Sigmoid colon (tissue), 6 donors: ENCODE measurements at regions not wholly inside any gene's neighbourhood (a gene's known extent, or its start where the extent isn't known, plus 50 kb on each side); places are given as distances from the start of the nearest gene placed in this dataset.

Source experiments
- DNase-seq: peaks from one replicate; pipeline ENCODE4 v3.0.0-alpha.2; 2019
- H3K27ac ChIP-seq, 4 donors: fragments of 200-600 bp; sonication (generic); one replicate each; pipeline ENCODE4 v1.5.1; 2016 to 2019; ENCODE audit warnings: mild to moderate bottlenecking in 1 of 4
- H3K27me3 ChIP-seq, 3 donors: fragments of 200-600 bp; sonication (generic); one replicate each; pipeline ENCODE4 v1.5.1; 2019; ENCODE audit warnings: mild to moderate bottlenecking in 1 of 3
- H3K36me3 ChIP-seq, 4 donors: fragments of 200-600 bp; sonication (generic); one replicate each; pipeline ENCODE4 v1.5.1; 2016 to 2019
- H3K4me1 ChIP-seq, 4 donors: fragments of 200-600 bp; sonication (generic); one replicate each; pipeline ENCODE4 v1.5.1; 2017 to 2019
- H3K4me3 ChIP-seq, 4 donors: fragments of 200-600 bp; sonication (generic); one replicate each; pipeline ENCODE4 v1.5.1; 2017 to 2019; ENCODE audit warnings: mild to moderate bottlenecking in 2 of 4, moderate library complexity in 1 of 4
- H3K9me3 ChIP-seq, 4 donors: fragments of 200-600 bp in 3 of 4; sonication (generic) in 3 of 4; one replicate each; pipeline versions ENCODE4 v1.5.1 to v1.6.1; 2013 to 2019
- EP300 ChIP-seq, 4 donors: sonication (generic); formaldehyde crosslinking; IDR thresholded peaks; one replicate each; pipeline ENCODE4 v1.6.1; 2017; ENCODE audit warnings: antibody characterized with exemption in 4 of 4
- POLR2A ChIP-seq, 2 donors: fragments of 450-650 bp; IDR thresholded peaks; one replicate each; pipeline ENCODE4 v1.6.1; 2016; ENCODE audit warnings: antibody characterized with exemption in 2 of 2, mild to moderate bottlenecking in 2 of 2, moderate library complexity in 2 of 2
- POLR2AphosphoS5 ChIP-seq, 4 donors: sonication (generic); formaldehyde crosslinking; IDR thresholded peaks; one replicate each; pipeline ENCODE4 v1.6.1; 2017; ENCODE audit warnings: antibody characterized with exemption in 4 of 4
- WGBS, 2 donors: extraction: QIAGEN DNeasy Blood & Tissue Kit; methylation state at CpG; one replicate each; pipeline ENCODE4 v1.1.7; 2013; 5-methylcytosine and 5-hydroxymethylcytosine counted together
- intact Hi-C: fragments of 100-400 bp; cut with DNase I; formaldehyde crosslinking; loops from one replicate; pipeline ENCODE4 v1.15.1; 2023
- TF ChIP-seq, protein P1 (sequence below), 4 experiments: fragments of 450-650 bp in 3 of 4; fragments of 200-600 bp in 1 of 4; IDR thresholded peaks; one replicate each; pipeline ENCODE4 v1.5.1; 2016 to 2019; ENCODE audit warnings: antibody characterized with exemption in 4 of 4, mild to moderate bottlenecking in 3 of 4, moderate library complexity in 2 of 4
- donor health status: healthy with polysubstance abuse.
- donor health status: healthy.

DNA sequence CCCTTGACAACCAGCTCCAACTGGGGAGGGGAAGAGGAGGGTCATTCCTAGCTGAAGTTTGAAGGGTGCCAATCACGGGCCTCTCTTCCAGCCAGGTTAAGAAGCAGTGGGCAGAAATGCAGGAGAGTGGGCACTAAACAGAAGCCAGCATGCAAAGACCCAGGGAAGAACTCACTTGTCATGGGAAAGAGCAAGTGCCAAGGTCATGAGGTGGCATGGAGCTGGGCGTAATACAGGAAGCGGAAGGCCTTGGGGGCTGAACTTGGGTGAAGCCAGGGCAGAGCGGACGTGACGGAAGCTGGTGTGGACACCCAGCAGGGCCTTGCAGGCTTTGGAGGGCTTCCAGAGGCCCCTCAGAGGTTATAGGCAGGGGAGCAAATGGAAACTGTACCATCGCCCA lies 302.1 kb downstream of the MAF start:
- Histone ChIP-seq H3K36me3 (no peaks in the 10 kb centered on the region), H3K9me3 (no peaks in the 10 kb centered on the region), H3K4me3 (no peak overlapping the region), H3K4me1 (no peaks in the 10 kb centered on the region), H3K27me3 (no peaks in the 10 kb centered on the region), H3K27ac (no peak overlapping the region)
- intact Hi-C loops: no loop called here
- TF ChIP-seq POLR2A (IDR thresholded peaks at IDR 0.05): no peak
- TF ChIP-seq POLR2AphosphoS5 (IDR thresholded peaks at IDR 0.05): no peak
- no peak for TF ChIP-seq EP300 (IDR thresholded peaks at IDR 0.05)
- TF ChIP-seq, protein P1, sequence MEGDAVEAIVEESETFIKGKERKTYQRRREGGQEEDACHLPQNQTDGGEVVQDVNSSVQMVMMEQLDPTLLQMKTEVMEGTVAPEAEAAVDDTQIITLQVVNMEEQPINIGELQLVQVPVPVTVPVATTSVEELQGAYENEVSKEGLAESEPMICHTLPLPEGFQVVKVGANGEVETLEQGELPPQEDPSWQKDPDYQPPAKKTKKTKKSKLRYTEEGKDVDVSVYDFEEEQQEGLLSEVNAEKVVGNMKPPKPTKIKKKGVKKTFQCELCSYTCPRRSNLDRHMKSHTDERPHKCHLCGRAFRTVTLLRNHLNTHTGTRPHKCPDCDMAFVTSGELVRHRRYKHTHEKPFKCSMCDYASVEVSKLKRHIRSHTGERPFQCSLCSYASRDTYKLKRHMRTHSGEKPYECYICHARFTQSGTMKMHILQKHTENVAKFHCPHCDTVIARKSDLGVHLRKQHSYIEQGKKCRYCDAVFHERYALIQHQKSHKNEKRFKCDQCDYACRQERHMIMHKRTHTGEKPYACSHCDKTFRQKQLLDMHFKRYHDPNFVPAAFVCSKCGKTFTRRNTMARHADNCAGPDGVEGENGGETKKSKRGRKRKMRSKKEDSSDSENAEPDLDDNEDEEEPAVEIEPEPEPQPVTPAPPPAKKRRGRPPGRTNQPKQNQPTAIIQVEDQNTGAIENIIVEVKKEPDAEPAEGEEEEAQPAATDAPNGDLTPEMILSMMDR (IDR thresholded peaks at IDR 0.05): no peak
- 94 to 96% methylated on average over 7 of the region's 7 CpGs for WGBS, 2 donors
- DNase-seq: no peak

DNA sequence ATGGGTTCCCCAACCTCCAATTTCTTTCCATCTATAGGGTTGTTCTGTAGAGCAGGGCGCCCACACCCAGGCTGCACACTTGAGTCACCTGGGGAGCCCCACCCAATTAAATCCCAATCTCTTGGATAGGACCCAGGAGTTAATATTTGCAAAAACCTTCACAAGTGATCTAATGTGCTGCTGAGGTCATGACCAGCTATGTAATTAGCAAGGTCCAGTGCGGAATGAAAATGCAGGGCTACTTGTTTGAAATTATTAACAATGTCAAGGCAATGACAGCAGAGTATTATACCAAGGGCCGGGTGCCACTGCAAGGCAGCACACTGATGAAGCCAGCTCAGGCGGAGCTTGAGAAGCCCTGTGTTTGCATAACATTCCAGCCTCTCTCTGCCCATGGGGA lies 302.7 kb downstream of the MAF start:
- TF ChIP-seq POLR2AphosphoS5 (IDR thresholded peaks at IDR 0.05): no peak
- no peak for TF ChIP-seq POLR2A (IDR thresholded peaks at IDR 0.05)
- TF ChIP-seq, protein P1 (IDR thresholded peaks at IDR 0.05): no peak
- TF ChIP-seq EP300 (IDR thresholded peaks at IDR 0.05): no peak
- 88 to 91% methylated on average over 4 of the region's 4 CpGs for WGBS, 2 donors

DNA sequence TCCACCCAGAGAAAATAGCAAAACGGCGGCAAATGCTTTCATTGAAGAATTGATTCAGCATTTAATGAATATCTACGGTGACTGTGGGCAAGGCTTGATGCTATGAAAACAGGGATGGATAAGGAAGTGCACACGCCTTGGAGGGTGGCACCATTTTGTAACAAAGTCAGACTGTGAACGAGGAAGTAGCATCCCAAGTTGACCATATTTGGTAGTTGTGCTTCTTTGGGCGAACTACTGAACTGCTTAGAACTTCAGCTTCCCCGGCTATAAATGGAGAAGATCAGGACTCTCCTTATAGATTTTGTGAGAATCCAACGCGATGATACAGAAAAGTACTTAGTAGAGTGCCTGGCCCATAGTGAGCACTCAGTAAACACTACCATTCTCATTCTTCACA lies 303.2 kb downstream of the MAF start:
- WGBS, 2 donors: 93 to 94% methylated on average over 9 of the region's 9 CpGs
- H3K27ac ChIP-seq: no peak overlapping the region
- intact Hi-C loops: no loop called here

More for the DNA sequence above, 302.7 kb downstream of the MAF start:
- no peaks in the 10 kb centered on the region for H3K27me3 ChIP-seq
- H3K4me1 ChIP-seq: no peaks in the 10 kb centered on the region
- H3K4me3 ChIP-seq: no peak overlapping the region
- intact Hi-C loops: no loop called here
- H3K36me3 ChIP-seq: no peaks in the 10 kb centered on the region
- DNase-seq: no peak
- no peaks in the 10 kb centered on the region for H3K9me3 ChIP-seq
- H3K27ac ChIP-seq: no peak overlapping the region

GRCh38 chr16:79296491-79296890 lies 304.0 kb downstream of the MAF start:
- H3K27ac ChIP-seq: no peak overlapping the region
- no peaks in the 10 kb centered on the region for H3K4me1 ChIP-seq
- H3K9me3 ChIP-seq: no peaks in the 10 kb centered on the region
- WGBS, 2 donors: 71 to 75% methylated on average over 4 of the region's 4 CpGs
- no peaks in the 10 kb centered on the region for H3K36me3 ChIP-seq
- no peak overlapping the region for H3K4me3 ChIP-seq
- intact Hi-C loops: no loop called here
- H3K27me3 ChIP-seq: no peaks in the 10 kb centered on the region
- no peak for DNase-seq
- TF ChIP-seq POLR2A (IDR thresholded peaks at IDR 0.05): no peak

More for the DNA sequence above, 303.2 kb downstream of the MAF start:
- Histone ChIP-seq H3K9me3 (no peaks in the 10 kb centered on the region), H3K4me1 (no peaks in the 10 kb centered on the region), H3K4me3 (no peak overlapping the region), H3K36me3 (no peaks in the 10 kb centered on the region), H3K27me3 (no peaks in the 10 kb centered on the region)
- no peak for TF ChIP-seq POLR2A (IDR thresholded peaks at IDR 0.05)
- TF ChIP-seq, protein P1 (IDR thresholded peaks at IDR 0.05): no peak
- TF ChIP-seq POLR2AphosphoS5 (IDR thresholded peaks at IDR 0.05): no peak
- TF ChIP-seq EP300 (IDR thresholded peaks at IDR 0.05): no peak
- DNase-seq: no peak

- WGBS, 2 donors: 95% methylated on average over 5 of the region's 5 CpGs
- intact Hi-C loops: no loop called here
- Histone ChIP-seq H3K9me3 (no peaks in the 10 kb centered on the region), H3K4me3 (no peak overlapping the region), H3K4me1 (no peaks in the 10 kb centered on the region), H3K36me3 (no peaks in the 10 kb centered on the region), H3K27me3 (no peaks in the 10 kb centered on the region), H3K27ac (no peak overlapping the region)
- TF ChIP-seq EP300 (IDR thresholded peaks at IDR 0.05): no peak
- TF ChIP-seq, protein P1 (IDR thresholded peaks at IDR 0.05): no peak
- no peak for TF ChIP-seq POLR2AphosphoS5 (IDR thresholded peaks at IDR 0.05)
- no peak for TF ChIP-seq POLR2A (IDR thresholded peaks at IDR 0.05)
- no peak for DNase-seq
These were observed 304.8 kb downstream of the MAF start for GRCh38 chr16:79295746-79296145.
